Tibial nerve (tissue), 4 donors: ENCODE measurements at regions not wholly inside any gene's neighbourhood (a gene's known extent, or its start where the extent isn't known, plus 50 kb on each side); places are given as distances from the start of the nearest gene placed in this dataset.
"Not testable (repeated sequence)": the region's sequence is repeated elsewhere in the genome, so short reads cannot be mapped to it uniquely, and the experiment has no call there.

Experiments used
- DNase-seq, 2 donors: peaks; one replicate each; pipeline ENCODE4 v3.0.0-alpha.2; 2019; ENCODE audit warnings: low spot score in 2 of 2
- H3K27ac ChIP-seq, 4 donors: fragments of 200-600 bp; sonication (generic) in 3 of 4; one replicate each; pipeline ENCODE4 v1.5.1; 2017 to 2019; ENCODE audit warnings: mild to moderate bottlenecking in 1 of 4
- H3K27me3 ChIP-seq, 2 donors: fragments of 200-600 bp; sonication (generic) in 1 of 2; one replicate each; pipeline versions ENCODE4 v1.5.1 to v1.6.0; 2017 to 2019
- H3K36me3 ChIP-seq, 3 donors: fragments of 200-600 bp; sonication (generic); one replicate each; pipeline ENCODE4 v1.5.1; 2018 to 2019
- H3K4me1 ChIP-seq, 4 donors: fragments of 200-600 bp; sonication (generic) in 3 of 4; one replicate each; pipeline ENCODE4 v1.5.1; 2017 to 2019
- H3K4me3 ChIP-seq, 4 donors: fragments of 200-600 bp; sonication (generic) in 3 of 4; one replicate each; pipeline ENCODE4 v1.5.1; 2017 to 2019; ENCODE audit warnings: mild to moderate bottlenecking in 1 of 4, moderate library complexity in 1 of 4
- H3K9me3 ChIP-seq, 4 donors: fragments of 200-600 bp; sonication (generic) in 3 of 4; one replicate each; pipeline ENCODE4 v1.5.1; 2017 to 2019
- EP300 ChIP-seq, 2 donors: sonication (generic); formaldehyde crosslinking; IDR thresholded peaks; one replicate each; pipeline ENCODE4 v1.6.1; 2017; ENCODE audit warnings: antibody characterized with exemption in 2 of 2, mild to moderate bottlenecking in 1 of 2
- POLR2A ChIP-seq, 2 donors: fragments of 450-650 bp; IDR thresholded peaks; one replicate each; pipeline ENCODE4 v1.6.1; 2017; ENCODE audit warnings: antibody characterized with exemption in 2 of 2, mild to moderate bottlenecking in 2 of 2, moderate library complexity in 2 of 2
- WGBS, 2 donors: methylation state at CpG; one replicate each; pipeline ENCODE4 v1.1.5; 2018; 5-methylcytosine and 5-hydroxymethylcytosine counted together
- TF ChIP-seq, protein P1 (sequence below), 5 experiments: fragments of 200-600 bp in 3 of 5; fragments of 450-650 bp in 2 of 5; sonication (generic) in 3 of 5; IDR thresholded peaks; one replicate each; pipeline ENCODE4 v1.5.1; 2016 to 2019; ENCODE audit warnings: antibody characterized with exemption in 5 of 5, mild to moderate bottlenecking in 3 of 5, moderate library complexity in 2 of 5

DNA sequence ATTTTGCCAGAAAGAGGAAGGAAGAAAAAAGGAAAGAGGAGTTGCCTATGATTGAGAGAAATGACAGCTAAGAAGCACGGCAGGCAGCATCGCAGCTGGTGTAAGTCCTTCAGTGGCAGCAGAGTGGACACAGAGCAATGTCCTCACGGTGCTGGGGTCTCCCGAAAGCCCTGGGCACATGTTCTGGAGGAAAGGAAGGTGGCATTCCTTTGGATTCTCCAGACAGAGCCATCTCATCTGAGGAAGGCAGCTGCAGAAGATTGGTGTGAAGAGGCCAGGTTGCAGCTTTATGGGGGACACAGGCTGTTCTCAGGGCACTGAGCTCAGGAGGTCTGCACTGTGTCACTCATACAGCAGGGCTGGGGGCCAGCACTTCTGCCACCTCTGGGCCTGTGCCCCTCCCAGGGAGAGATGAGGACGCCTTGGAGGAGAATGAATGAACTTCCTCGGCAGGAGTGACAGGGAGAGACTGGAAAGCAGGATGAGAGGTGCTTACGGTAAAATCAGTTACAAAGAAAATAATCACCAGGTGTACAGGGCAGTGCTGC, 252.0 kb upstream of the MYT1L start:
- Histone ChIP-seq H3K9me3 (no peaks in the 10 kb centered on the region), H3K4me1 (no peaks in the 10 kb centered on the region), H3K36me3 (no peaks in the 10 kb centered on the region), H3K4me3 (no peak overlapping the region), H3K27me3 (no peaks in the 10 kb centered on the region), H3K27ac (no peak overlapping the region)
- 68% methylated on average over 7 of the region's 7 CpGs for WGBS, 2 donors
- DNase-seq: no peak
- TF ChIP-seq POLR2A (IDR thresholded peaks at IDR 0.05) (no peak), EP300 (IDR thresholded peaks at IDR 0.05) (no peak)
- TF ChIP-seq, protein P1, sequence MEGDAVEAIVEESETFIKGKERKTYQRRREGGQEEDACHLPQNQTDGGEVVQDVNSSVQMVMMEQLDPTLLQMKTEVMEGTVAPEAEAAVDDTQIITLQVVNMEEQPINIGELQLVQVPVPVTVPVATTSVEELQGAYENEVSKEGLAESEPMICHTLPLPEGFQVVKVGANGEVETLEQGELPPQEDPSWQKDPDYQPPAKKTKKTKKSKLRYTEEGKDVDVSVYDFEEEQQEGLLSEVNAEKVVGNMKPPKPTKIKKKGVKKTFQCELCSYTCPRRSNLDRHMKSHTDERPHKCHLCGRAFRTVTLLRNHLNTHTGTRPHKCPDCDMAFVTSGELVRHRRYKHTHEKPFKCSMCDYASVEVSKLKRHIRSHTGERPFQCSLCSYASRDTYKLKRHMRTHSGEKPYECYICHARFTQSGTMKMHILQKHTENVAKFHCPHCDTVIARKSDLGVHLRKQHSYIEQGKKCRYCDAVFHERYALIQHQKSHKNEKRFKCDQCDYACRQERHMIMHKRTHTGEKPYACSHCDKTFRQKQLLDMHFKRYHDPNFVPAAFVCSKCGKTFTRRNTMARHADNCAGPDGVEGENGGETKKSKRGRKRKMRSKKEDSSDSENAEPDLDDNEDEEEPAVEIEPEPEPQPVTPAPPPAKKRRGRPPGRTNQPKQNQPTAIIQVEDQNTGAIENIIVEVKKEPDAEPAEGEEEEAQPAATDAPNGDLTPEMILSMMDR (IDR thresholded peaks at IDR 0.05): no peak

DNA sequence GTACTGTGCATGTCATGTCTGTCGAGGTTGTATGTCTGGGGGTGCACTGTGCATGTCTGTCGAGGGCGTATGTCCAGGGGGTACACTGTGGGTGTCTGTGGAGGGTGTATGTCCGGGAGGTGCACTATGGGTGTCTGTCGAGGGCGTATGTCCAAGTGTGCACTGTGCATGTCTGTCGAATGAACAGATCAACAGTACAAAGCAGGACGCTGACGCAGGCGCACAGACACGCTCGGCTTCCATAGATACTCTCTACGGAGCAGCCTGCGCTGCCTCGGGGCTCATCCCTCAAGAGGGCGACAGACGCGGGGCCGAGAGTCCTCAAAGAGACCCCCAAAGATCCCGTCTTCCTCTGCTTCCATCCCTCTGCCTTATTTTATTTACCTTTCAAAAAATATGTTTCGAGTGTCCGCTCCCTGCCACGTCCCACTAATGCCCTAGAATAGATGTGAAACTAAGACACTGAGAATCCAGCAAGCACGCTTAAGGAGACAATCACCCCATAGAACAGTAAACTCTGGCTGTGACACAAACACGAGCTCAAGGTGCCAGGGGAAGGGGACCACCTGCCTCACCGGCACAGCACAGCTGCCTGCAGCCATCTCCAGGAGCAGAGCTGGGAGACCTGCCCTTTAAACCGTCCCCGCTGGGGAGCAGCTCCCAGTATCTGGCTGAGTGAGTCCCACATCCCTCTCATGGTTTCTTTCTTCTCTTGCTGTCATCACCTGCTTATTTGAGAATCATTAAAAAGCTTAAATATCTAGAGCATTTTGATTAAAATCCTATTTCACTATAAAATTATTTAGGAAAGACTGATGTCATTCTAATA, 250.5 kb upstream of the MYT1L start:
- H3K4me1 ChIP-seq: no peaks in the 10 kb centered on the region
- no peaks in the 10 kb centered on the region for H3K36me3 ChIP-seq
- H3K4me3 ChIP-seq: no peak overlapping the region
- H3K27me3 ChIP-seq: no peaks in the 10 kb centered on the region
- DNase-seq: no peak
- no peaks in the 10 kb centered on the region for H3K9me3 ChIP-seq
- 77 to 82% methylated on average over 28 of the region's 28 CpGs for WGBS, 2 donors
- no peak overlapping the region for H3K27ac ChIP-seq
- TF ChIP-seq, protein P1 (IDR thresholded peaks at IDR 0.05): no peak
- no peak for TF ChIP-seq POLR2A (IDR thresholded peaks at IDR 0.05)
- no peak for TF ChIP-seq EP300 (IDR thresholded peaks at IDR 0.05)

DNA sequence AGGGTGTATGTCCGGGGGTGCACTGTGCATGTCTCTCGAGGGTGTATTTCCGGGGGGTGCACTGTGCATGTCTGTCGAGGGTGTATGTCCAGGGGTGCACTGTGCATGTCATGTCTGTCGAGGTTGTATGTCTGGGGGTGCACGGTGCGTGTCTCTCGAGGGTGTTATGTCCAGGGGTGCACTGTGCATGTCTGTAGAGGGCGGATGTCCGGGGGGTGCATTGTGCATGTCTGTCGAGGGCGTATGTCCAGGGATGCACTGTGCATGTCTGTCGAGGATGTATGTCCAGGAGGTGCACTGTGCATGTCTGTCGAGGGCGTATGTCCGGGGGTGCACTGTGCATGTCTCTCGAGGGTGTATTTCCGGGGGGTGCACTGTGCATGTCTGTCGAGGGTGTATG, 249.8 kb upstream of the MYT1L start:
- not testable (repeated sequence) for H3K36me3 ChIP-seq, H3K4me1 ChIP-seq, H3K4me3 ChIP-seq, H3K27me3 ChIP-seq, H3K9me3 ChIP-seq, DNase-seq, H3K27ac ChIP-seq
- 86 to 90% methylated on average over 13 to 19 of the region's 19 CpGs for WGBS, 2 donors

DNA sequence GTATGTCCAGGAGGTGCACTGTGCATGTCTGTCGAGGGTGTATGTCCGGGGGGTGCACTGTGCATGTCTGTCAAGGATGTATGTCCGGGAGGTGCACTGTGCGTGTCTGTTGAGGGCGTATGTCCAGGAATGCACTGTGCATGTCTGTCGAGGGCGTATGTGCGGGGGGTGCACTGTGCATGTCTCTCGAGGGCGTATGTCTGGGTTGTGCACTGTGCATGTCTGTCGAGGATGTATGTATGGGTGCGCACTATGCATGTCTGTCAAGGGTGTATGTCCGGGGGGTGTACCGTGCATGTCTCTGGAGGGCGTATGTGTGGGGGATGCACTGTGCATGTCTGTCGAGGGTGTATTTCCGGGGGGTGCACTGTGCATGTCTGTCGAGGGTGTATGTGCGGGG, 249.3 kb upstream of the MYT1L start:
- no peak overlapping the region for H3K27ac ChIP-seq
- H3K36me3 ChIP-seq: no peaks in the 10 kb centered on the region
- H3K27me3 ChIP-seq: no peaks in the 10 kb centered on the region
- no peaks in the 10 kb centered on the region for H3K4me1 ChIP-seq
- no peak overlapping the region for H3K4me3 ChIP-seq
- H3K9me3 ChIP-seq: no peaks in the 10 kb centered on the region
- 87 to 88% methylated on average over 19 of the region's 19 CpGs for WGBS, 2 donors
- DNase-seq: no peak
- TF ChIP-seq, protein P1 (IDR thresholded peaks at IDR 0.05): no peak
- no peak for TF ChIP-seq EP300 (IDR thresholded peaks at IDR 0.05)
- no peak for TF ChIP-seq POLR2A (IDR thresholded peaks at IDR 0.05)

DNA sequence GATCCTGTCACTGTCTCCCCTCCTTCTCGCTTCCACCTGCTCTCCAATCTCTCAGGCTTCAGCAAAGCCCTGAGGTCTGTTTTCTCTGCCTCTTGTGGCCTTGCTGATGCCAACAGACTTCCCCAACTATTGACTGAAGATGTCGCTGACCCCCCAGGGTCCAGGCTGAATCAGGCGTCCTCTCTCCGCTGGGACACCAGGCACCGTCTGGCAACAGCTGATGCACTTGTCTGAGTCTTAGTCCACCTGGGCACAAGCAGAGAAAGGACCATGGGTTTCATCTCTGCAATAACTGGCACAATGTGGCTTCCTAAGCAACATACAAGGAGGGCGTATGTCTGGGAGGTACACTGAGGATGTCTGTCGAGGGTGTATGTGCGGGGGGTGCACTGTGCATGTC, 248.7 kb upstream of the MYT1L start:
- Histone ChIP-seq H3K27ac (no peak overlapping the region), H3K9me3 (no peaks in the 10 kb centered on the region), H3K4me3 (no peak overlapping the region), H3K36me3 (no peaks in the 10 kb centered on the region), H3K27me3 (peaks cover 0 to under 1% of the 10 kb centered on the region in 2 donors), H3K4me1 (no peaks in the 10 kb centered on the region)
- TF ChIP-seq EP300 (IDR thresholded peaks at IDR 0.05) (no peak), POLR2A (IDR thresholded peaks at IDR 0.05) (no peak)
- TF ChIP-seq, protein P1 (IDR thresholded peaks at IDR 0.05): no peak
- no peak for DNase-seq
- 71 to 78% methylated on average over 7 to 8 of the region's 8 CpGs for WGBS, 2 donors
